ENCODE measurements at regions not wholly inside any gene's neighbourhood (a gene's known extent, or its start where the extent isn't known, plus 50 kb on each side); places are given as distances from the start of the nearest gene placed in this dataset.

GRCh38 chr6:167733740-167734661 is 92.7 kb upstream of the AFDN start:
- Mint-ChIP-seq H3K9me3 (no peaks in the 10 kb centered on the region), H3K27ac (no peak overlapping the region), H3K4me1 (ENCODE audit: low read depth) (no peaks in the 10 kb centered on the region), H3K27me3 (peaks cover 3% of the 10 kb centered on the region), H3K36me3 (ENCODE audit: low read depth) (no peaks in the 10 kb centered on the region), H3K4me3 (no peak overlapping the region)
- no peak for ATAC-seq
- no peak for TF ChIP-seq CTCF (IDR thresholded peaks at IDR 0.05)
- intact Hi-C loops (cut with micrococcal nuclease), result no loop called here
- no peak for DNase-seq
- ChIA-PET CTCF (no interaction called here), POLR2A (no interaction called here)

GRCh38 chr6:167734662-167735083 is 92.0 kb upstream of the AFDN start:
- no peaks in the 10 kb centered on the region for H3K36me3 Mint-ChIP-seq (ENCODE audit: low read depth)
- H3K4me3 Mint-ChIP-seq, result no peak overlapping the region
- no peaks in the 10 kb centered on the region for H3K9me3 Mint-ChIP-seq
- no peak for DNase-seq
- CTCF ChIA-PET, result no interaction called here
- POLR2A ChIA-PET, result no interaction called here
- peaks cover 3% of the 10 kb centered on the region for H3K27me3 Mint-ChIP-seq
- TF ChIP-seq CTCF (IDR thresholded peaks at IDR 0.05), result no peak
- no peak overlapping the region for H3K27ac Mint-ChIP-seq
- intact Hi-C loops (cut with micrococcal nuclease), result no loop called here
- no peak for ATAC-seq
- no peaks in the 10 kb centered on the region for H3K4me1 Mint-ChIP-seq (ENCODE audit: low read depth)

- TF ChIP-seq CTCF (IDR thresholded peaks at IDR 0.05), result no peak
- ATAC-seq, result no peak
- no peaks in the 10 kb centered on the region for H3K36me3 Mint-ChIP-seq (ENCODE audit: low read depth)
- H3K4me1 Mint-ChIP-seq (ENCODE audit: low read depth), result no peaks in the 10 kb centered on the region
- POLR2A ChIA-PET, result no interaction called here
- no peak overlapping the region for H3K27ac Mint-ChIP-seq
- no peak overlapping the region for H3K4me3 Mint-ChIP-seq
- CTCF ChIA-PET, result no interaction called here
- no peak for DNase-seq
- intact Hi-C loops (cut with micrococcal nuclease), result no loop called here
- H3K9me3 Mint-ChIP-seq, result no peaks in the 10 kb centered on the region
- peaks cover 3% of the 10 kb centered on the region for H3K27me3 Mint-ChIP-seq
These were observed 91.4 kb upstream of the AFDN start for GRCh38 chr6:167735084-167735950.

GRCh38 chr6:167735951-167736288 is 90.8 kb upstream of the AFDN start:
- H3K36me3 Mint-ChIP-seq (ENCODE audit: low read depth), result no peaks in the 10 kb centered on the region
- peaks cover 3% of the 10 kb centered on the region for H3K27me3 Mint-ChIP-seq
- ChIA-PET POLR2A (no interaction called here), CTCF (no interaction called here)
- H3K9me3 Mint-ChIP-seq, result no peaks in the 10 kb centered on the region
- TF ChIP-seq CTCF (IDR thresholded peaks at IDR 0.05), result no peak
- H3K4me3 Mint-ChIP-seq, result no peak overlapping the region
- intact Hi-C loops (cut with micrococcal nuclease), result no loop called here
- ATAC-seq (no peak), DNase-seq (no peak)
- H3K4me1 Mint-ChIP-seq (ENCODE audit: low read depth), result no peaks in the 10 kb centered on the region
- H3K27ac Mint-ChIP-seq, result no peak overlapping the region
